SK-N-SH (cell line): ENCODE measurements at regions not wholly inside any gene's neighbourhood (a gene's known extent, or its start where the extent isn't known, plus 50 kb on each side); places are given as distances from the start of the nearest gene placed in this dataset.

Source experiments
- CTCF ChIA-PET: fragments of 300-600, 350-600 bp; formaldehyde crosslinking; extraction: SDS; loops from one replicate; lab custom pipeline; 2021; lab: Yijun Ruan, JAX
- POLR2A ChIA-PET: fragments of 350-600 bp; sonication (Branson Sonifier 250); formaldehyde crosslinking; extraction: SDS; loops from one replicate; lab custom pipeline; 2020; ENCODE audit warnings: antibody characterized with exemption, inconsistent platforms; lab: Yijun Ruan, JAX
- DNase-seq: peaks from one replicate; pipeline ENCODE4 v3.0.0; 2012
- H2AFZ ChIP-seq: fragments of 200-600 bp; sonication (generic); 2 replicates; pipeline ENCODE4 v1.8.1; 2016; ENCODE audit warnings: antibody characterized with exemption, mild to moderate bottlenecking, low read depth
- H3F3A ChIP-seq: fragments of 200-600 bp; sonication (generic); replicated peaks from 2 replicates; pipeline ENCODE3; 2016; ENCODE audit warnings: antibody characterized with exemption, mild to moderate bottlenecking; ENCODE audit not compliant: insufficient read depth
- H3K27ac ChIP-seq, 2 experiments: fragments of 200-500 bp in 1 of 2; fragments of 200-600 bp in 1 of 2; sonication (Bioruptor generic) in 1 of 2; sonication (generic), shearing (Covaris generic) in 1 of 2; 2 replicates each; pipeline versions ENCODE4 v1.5.1 to v1.6.1; 2014 to 2016; ENCODE audit warnings: low read depth in 2 of 2, inconsistent platforms in 1 of 2, low read length in 1 of 2, mild to moderate bottlenecking in 1 of 2, mixed read lengths in 1 of 2
- H3K27me3 ChIP-seq: fragments of 200-600 bp; sonication (generic), shearing (Covaris generic); 2 replicates; pipeline ENCODE4 v1.6.1; 2016; ENCODE audit warnings: mixed run types; ENCODE audit not compliant: insufficient read depth
- H3K36me3 ChIP-seq, 2 experiments: fragments of 200-500 bp in 1 of 2; fragments of 200-600 bp in 1 of 2; sonication (Bioruptor generic) in 1 of 2; sonication (generic) in 1 of 2; replicated peaks in 1 of 2; 2 replicates each; pipeline versions ENCODE3 to v1.5.1; 2014 to 2016; ENCODE audit warnings: low read length in 1 of 2, mild to moderate bottlenecking in 1 of 2; ENCODE audit not compliant: insufficient read depth in 2 of 2, control insufficient read depth in 1 of 2
- H3K4me1 ChIP-seq, 2 experiments: fragments of 200-500 bp in 1 of 2; fragments of 200-600 bp in 1 of 2; sonication (Bioruptor generic) in 1 of 2; sonication (generic), shearing (Covaris generic) in 1 of 2; 2 replicates each; pipeline versions ENCODE4 v1.5.1 to v1.6.1; 2014 to 2016; ENCODE audit warnings: low read depth in 1 of 2, low read length in 1 of 2, mixed run types in 1 of 2; ENCODE audit not compliant: insufficient read depth in 2 of 2, control insufficient read depth in 1 of 2
- H3K4me2 ChIP-seq: fragments of 200-600 bp; sonication (generic), shearing (Covaris generic); 2 replicates; pipeline ENCODE4 v1.6.1; 2017; ENCODE audit warnings: mixed run types
- H3K4me3 ChIP-seq, 2 experiments: fragments of 200-500 bp in 1 of 2; fragments of 200-600 bp in 1 of 2; sonication (Bioruptor generic) in 1 of 2; sonication (generic), shearing (Covaris generic) in 1 of 2; 2 replicates each; pipeline versions ENCODE4 v1.5.1 to v1.8.1; 2014 to 2016; ENCODE audit warnings: low read depth in 2 of 2, inconsistent platforms in 1 of 2, low read length in 1 of 2, mild to moderate bottlenecking in 1 of 2, mixed read lengths in 1 of 2, moderate library complexity in 1 of 2
- H3K79me2 ChIP-seq: fragments of 200-600 bp; sonication (generic); 2 replicates; pipeline ENCODE4 v1.8.1; 2017; ENCODE audit warnings: mild to moderate bottlenecking; ENCODE audit not compliant: insufficient read depth
- H3K9ac ChIP-seq: fragments of 200-600 bp; sonication (generic); 2 replicates; pipeline ENCODE4 v1.6.1; 2017; ENCODE audit warnings: mixed run types
- H3K9me2 ChIP-seq: fragments of 200-600 bp; sonication (generic); 2 replicates; pipeline ENCODE4 v1.6.1; 2017; ENCODE audit warnings: mixed run types
- H3K9me3 ChIP-seq: fragments of 200-600 bp; sonication (generic); 2 replicates; pipeline ENCODE4 v1.6.1; 2017; ENCODE audit warnings: mixed run types, mild to moderate bottlenecking, moderate library complexity
- H4K20me1 ChIP-seq: fragments of 200-600 bp; sonication (generic); 2 replicates; pipeline ENCODE4 v1.6.1; 2017; ENCODE audit warnings: mild to moderate bottlenecking, mixed run types; ENCODE audit not compliant: insufficient read depth
- ELF1 ChIP-seq: IDR thresholded peaks from 2 replicates; pipeline ENCODE4 v1.4.0; 2012
- FOXJ3 ChIP-seq: sonication (generic); formaldehyde crosslinking; IDR thresholded peaks from 2 replicates; pipeline ENCODE4 v1.5.1; 2020; ENCODE audit warnings: mild to moderate bottlenecking, missing genetic modification reagents
- NFIC ChIP-seq: IDR thresholded peaks from 2 replicates; pipeline ENCODE4 v1.4.0; 2012; ENCODE audit warnings: borderline replicate concordance
- RFX5 ChIP-seq: IDR thresholded peaks from 2 replicates; pipeline ENCODE4 v1.6.1; 2012; ENCODE audit warnings: mild to moderate bottlenecking, improper control_type of control experiment, low read length
- RXRA ChIP-seq: IDR thresholded peaks from 2 replicates; pipeline ENCODE4 v1.4.0; 2012; ENCODE audit warnings: low read depth, mild to moderate bottlenecking, borderline replicate concordance
- SMC3 ChIP-seq: IDR thresholded peaks from 2 replicates; pipeline ENCODE4 v1.6.1; 2012; ENCODE audit warnings: low read depth, low read length, improper control_type of control experiment
- TCF12 ChIP-seq: IDR thresholded peaks from 2 replicates; pipeline ENCODE4 v1.4.0; 2012
- WGBS: methylation state at CpG from one replicate; pipeline ENCODE4 v1.1.6; 2017; ENCODE audit warnings: low lambda C conversion rate; 5-methylcytosine and 5-hydroxymethylcytosine counted together
- TF ChIP-seq, protein P1 (sequence below): fragments of 150-350 bp; IDR thresholded peaks from 2 replicates; pipeline ENCODE4 v1.6.1; 2017; ENCODE audit warnings: antibody characterized with exemption, low read length, low read depth, borderline replicate concordance
- TF ChIP-seq, protein P2 (sequence below): fragments of 150-350 bp; IDR thresholded peaks from 2 replicates; pipeline ENCODE4 v1.6.1; 2016; ENCODE audit warnings: mild to moderate bottlenecking, low read depth, low read length
- TF ChIP-seq, protein P3 (sequence below): IDR thresholded peaks from 2 replicates; pipeline ENCODE4; 2012
- TF ChIP-seq, protein P4 (sequence below): fragments of 200-600 bp; sonication (generic); IDR thresholded peaks from 2 replicates; pipeline ENCODE4 v1.6.1; 2017; ENCODE audit warnings: antibody characterized with exemption, mild to moderate bottlenecking, moderate library complexity
- TF ChIP-seq, protein P5 (sequence below): IDR thresholded peaks from 2 replicates; pipeline ENCODE4 v1.4.0; 2012; ENCODE audit warnings: low read depth

DNA sequence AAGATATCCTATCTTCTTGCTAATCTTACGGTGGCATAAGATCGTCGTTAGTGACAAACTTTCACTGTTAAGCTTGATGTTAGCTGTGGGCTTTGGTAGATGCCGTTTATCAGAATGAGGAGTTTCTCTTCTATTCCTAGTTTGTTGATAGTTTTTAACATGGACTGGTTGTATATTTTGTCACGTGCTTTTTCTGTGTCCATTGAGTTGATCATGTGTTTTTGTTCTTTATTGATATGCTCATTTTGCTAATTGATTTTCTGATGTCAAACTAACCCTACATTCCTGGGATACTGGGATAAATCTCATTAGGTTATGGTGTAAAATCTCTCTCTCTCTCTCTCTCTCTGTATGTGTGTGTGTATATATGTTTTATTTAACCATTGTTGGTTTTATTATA, 545.1 kb downstream of the AACS start:
- no peaks in the 10 kb centered on the region for H3K4me1 ChIP-seq
- H3K9ac ChIP-seq, result no peak overlapping the region
- no peaks in the 10 kb centered on the region for H3K9me2 ChIP-seq
- CTCF ChIA-PET, result no interaction called here
- H3K79me2 ChIP-seq, result no peaks in the 10 kb centered on the region
- no peaks in the 10 kb centered on the region for H3K36me3 ChIP-seq
- 12% methylated on average over 5 of the region's 5 CpGs for WGBS
- TF ChIP-seq FOXJ3 (no peak), RFX5 (no peak), ELF1 (no peak)
- TF ChIP-seq, protein P1, sequence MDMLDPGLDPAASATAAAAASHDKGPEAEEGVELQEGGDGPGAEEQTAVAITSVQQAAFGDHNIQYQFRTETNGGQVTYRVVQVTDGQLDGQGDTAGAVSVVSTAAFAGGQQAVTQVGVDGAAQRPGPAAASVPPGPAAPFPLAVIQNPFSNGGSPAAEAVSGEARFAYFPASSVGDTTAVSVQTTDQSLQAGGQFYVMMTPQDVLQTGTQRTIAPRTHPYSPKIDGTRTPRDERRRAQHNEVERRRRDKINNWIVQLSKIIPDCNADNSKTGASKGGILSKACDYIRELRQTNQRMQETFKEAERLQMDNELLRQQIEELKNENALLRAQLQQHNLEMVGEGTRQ, result no peak
- TF ChIP-seq, protein P2, sequence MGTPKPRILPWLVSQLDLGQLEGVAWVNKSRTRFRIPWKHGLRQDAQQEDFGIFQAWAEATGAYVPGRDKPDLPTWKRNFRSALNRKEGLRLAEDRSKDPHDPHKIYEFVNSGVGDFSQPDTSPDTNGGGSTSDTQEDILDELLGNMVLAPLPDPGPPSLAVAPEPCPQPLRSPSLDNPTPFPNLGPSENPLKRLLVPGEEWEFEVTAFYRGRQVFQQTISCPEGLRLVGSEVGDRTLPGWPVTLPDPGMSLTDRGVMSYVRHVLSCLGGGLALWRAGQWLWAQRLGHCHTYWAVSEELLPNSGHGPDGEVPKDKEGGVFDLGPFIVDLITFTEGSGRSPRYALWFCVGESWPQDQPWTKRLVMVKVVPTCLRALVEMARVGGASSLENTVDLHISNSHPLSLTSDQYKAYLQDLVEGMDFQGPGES, result no peak
- H3K4me2 ChIP-seq, result no peak overlapping the region
- H4K20me1 ChIP-seq, result no peaks in the 10 kb centered on the region
- H3K27ac ChIP-seq, result no peak overlapping the region
- no peaks in the 10 kb centered on the region for H3F3A ChIP-seq
- no peaks in the 10 kb centered on the region for H3K27me3 ChIP-seq
- no peak overlapping the region for H2AFZ ChIP-seq
- H3K4me3 ChIP-seq, result no peak overlapping the region
- POLR2A ChIA-PET, result no interaction called here
- H3K9me3 ChIP-seq, result no peaks in the 10 kb centered on the region
- DNase-seq, result no peak

DNA sequence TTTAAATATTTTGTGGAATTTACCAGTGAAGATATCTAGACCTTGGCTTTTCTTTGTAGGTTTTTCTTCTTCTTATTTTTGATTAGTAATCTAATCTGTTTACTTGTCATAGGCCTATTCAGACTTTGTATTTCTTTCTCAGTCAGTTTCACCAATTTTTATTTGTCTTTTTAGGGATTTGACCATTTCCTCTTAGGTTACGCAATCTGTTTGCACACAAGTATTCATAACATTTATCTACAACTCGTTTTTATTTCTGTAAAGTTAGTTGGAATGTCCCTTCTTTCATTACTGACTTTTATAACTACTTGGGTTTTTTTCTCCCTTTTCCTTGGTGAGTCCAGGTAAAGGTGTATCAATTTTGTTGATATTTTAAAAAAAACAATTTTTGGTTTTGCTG, 545.7 kb downstream of the AACS start:
- Histone ChIP-seq H3K9ac (no peak overlapping the region), H2AFZ (no peak overlapping the region), H3K4me2 (no peak overlapping the region), H3K36me3 (no peaks in the 10 kb centered on the region), H3K79me2 (no peaks in the 10 kb centered on the region), H3K27me3 (no peaks in the 10 kb centered on the region), H3K4me1 (no peaks in the 10 kb centered on the region), H4K20me1 (no peaks in the 10 kb centered on the region), H3F3A (no peaks in the 10 kb centered on the region), H3K27ac (no peak overlapping the region), H3K9me3 (no peaks in the 10 kb centered on the region), H3K9me2 (no peaks in the 10 kb centered on the region), H3K4me3 (no peak overlapping the region)
- ChIA-PET CTCF (no interaction called here), POLR2A (no interaction called here)
- DNase-seq, result no peak
- TF ChIP-seq SMC3, result no peak
- no peak for TF ChIP-seq RXRA
- 30% methylated on average over 2 of the region's 2 CpGs for WGBS

DNA sequence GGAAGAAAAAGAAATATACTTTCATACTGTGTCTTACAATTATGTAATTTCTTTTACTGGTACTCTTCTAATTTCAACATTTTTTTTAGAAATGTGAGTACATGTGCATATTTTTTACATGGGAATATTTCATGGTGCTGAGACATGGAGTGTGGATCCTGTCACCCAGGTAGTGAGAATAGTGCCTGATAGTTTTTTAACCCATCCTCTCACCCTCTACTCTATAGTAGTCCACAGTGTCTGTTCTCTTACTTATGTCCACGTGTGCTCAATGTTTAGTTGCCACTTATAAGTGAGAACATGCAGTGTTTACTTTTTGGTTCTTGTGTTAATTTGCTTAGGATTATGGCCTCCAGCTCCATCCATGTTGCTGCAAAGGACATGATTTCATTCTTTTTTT, 548.8 kb downstream of the AACS start:
- Histone ChIP-seq H3F3A (no peaks in the 10 kb centered on the region), H4K20me1 (no peaks in the 10 kb centered on the region), H3K36me3 (no peaks in the 10 kb centered on the region), H3K9ac (no peak overlapping the region), H3K9me2 (no peaks in the 10 kb centered on the region), H2AFZ (no peak overlapping the region), H3K9me3 (no peaks in the 10 kb centered on the region), H3K27me3 (no peaks in the 10 kb centered on the region), H3K4me2 (no peak overlapping the region), H3K27ac (no peak overlapping the region), H3K4me1 (no peaks in the 10 kb centered on the region), H3K79me2 (no peaks in the 10 kb centered on the region), H3K4me3 (no peak overlapping the region)
- ChIA-PET POLR2A (no interaction called here), CTCF (no interaction called here)
- DNase-seq, result no peak
- 4% methylated on average over 1 of the region's 1 CpG for WGBS
- no peak for TF ChIP-seq NFIC
- TF ChIP-seq, protein P3, sequence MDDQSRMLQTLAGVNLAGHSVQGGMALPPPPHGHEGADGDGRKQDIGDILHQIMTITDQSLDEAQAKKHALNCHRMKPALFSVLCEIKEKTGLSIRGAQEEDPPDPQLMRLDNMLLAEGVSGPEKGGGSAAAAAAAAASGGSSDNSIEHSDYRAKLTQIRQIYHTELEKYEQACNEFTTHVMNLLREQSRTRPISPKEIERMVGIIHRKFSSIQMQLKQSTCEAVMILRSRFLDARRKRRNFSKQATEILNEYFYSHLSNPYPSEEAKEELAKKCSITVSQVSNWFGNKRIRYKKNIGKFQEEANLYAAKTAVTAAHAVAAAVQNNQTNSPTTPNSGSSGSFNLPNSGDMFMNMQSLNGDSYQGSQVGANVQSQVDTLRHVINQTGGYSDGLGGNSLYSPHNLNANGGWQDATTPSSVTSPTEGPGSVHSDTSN, result no peak
- no peak for TF ChIP-seq TCF12
- TF ChIP-seq, protein P4, sequence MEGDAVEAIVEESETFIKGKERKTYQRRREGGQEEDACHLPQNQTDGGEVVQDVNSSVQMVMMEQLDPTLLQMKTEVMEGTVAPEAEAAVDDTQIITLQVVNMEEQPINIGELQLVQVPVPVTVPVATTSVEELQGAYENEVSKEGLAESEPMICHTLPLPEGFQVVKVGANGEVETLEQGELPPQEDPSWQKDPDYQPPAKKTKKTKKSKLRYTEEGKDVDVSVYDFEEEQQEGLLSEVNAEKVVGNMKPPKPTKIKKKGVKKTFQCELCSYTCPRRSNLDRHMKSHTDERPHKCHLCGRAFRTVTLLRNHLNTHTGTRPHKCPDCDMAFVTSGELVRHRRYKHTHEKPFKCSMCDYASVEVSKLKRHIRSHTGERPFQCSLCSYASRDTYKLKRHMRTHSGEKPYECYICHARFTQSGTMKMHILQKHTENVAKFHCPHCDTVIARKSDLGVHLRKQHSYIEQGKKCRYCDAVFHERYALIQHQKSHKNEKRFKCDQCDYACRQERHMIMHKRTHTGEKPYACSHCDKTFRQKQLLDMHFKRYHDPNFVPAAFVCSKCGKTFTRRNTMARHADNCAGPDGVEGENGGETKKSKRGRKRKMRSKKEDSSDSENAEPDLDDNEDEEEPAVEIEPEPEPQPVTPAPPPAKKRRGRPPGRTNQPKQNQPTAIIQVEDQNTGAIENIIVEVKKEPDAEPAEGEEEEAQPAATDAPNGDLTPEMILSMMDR, result no peak
- no peak for TF ChIP-seq FOXJ3
- TF ChIP-seq, protein P5, sequence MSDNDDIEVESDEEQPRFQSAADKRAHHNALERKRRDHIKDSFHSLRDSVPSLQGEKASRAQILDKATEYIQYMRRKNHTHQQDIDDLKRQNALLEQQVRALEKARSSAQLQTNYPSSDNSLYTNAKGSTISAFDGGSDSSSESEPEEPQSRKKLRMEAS, result no peak
